Endothelial cell (in vitro differentiated cells): ENCODE measurements at regions not wholly inside any gene's neighbourhood (a gene's known extent, or its start where the extent isn't known, plus 50 kb on each side); places are given as distances from the start of the nearest gene placed in this dataset.

ENCODE experiments used
- DNase-seq: peaks from one replicate; pipeline ENCODE4 v3.0.0; 2021; ENCODE audit warnings: low spot score
- H3K27ac Mint-ChIP-seq: one replicate; pipeline ENCODE4 v1.8.0; 2021; ENCODE audit warnings: mixed read lengths, inconsistent platforms; ENCODE audit not compliant: unreplicated experiment
- H3K27me3 Mint-ChIP-seq: one replicate; pipeline ENCODE4 v1.8.0; 2021; ENCODE audit warnings: mild to moderate bottlenecking, moderate library complexity, mixed read lengths, inconsistent platforms; ENCODE audit not compliant: unreplicated experiment
- H3K36me3 Mint-ChIP-seq: one replicate; pipeline ENCODE4 v1.8.0; 2021; ENCODE audit warnings: mild to moderate bottlenecking, low read depth, mixed read lengths, inconsistent platforms; ENCODE audit not compliant: unreplicated experiment
- H3K4me1 Mint-ChIP-seq: one replicate; pipeline ENCODE4 v1.8.0; 2021; ENCODE audit warnings: mild to moderate bottlenecking, mixed read lengths, inconsistent platforms; ENCODE audit not compliant: unreplicated experiment
- H3K4me3 Mint-ChIP-seq: one replicate; pipeline ENCODE4 v1.8.0; 2021; ENCODE audit warnings: mild to moderate bottlenecking, mixed read lengths, inconsistent platforms; ENCODE audit not compliant: unreplicated experiment
- H3K9me3 Mint-ChIP-seq: one replicate; pipeline ENCODE4 v1.8.0; 2021; ENCODE audit warnings: mixed read lengths, inconsistent platforms; ENCODE audit not compliant: unreplicated experiment
- CTCF ChIP-seq: fragments of 200-600 bp; sonication (generic); IDR thresholded peaks from one replicate; pipeline ENCODE4 v1.5.0; 2021; ENCODE audit warnings: antibody characterized with exemption; ENCODE audit not compliant: unreplicated experiment

GRCh38 chr11:70678931-70679900 lies 280.9 kb downstream of the CTTN start:
- no peak for DNase-seq
- TF ChIP-seq CTCF: no peak
- Mint-ChIP-seq H3K27me3 (peaks cover 7% of the 10 kb centered on the region), H3K9me3 (no peaks in the 10 kb centered on the region), H3K4me1 (peaks cover 21% of the 10 kb centered on the region), H3K36me3 (no peaks in the 10 kb centered on the region), H3K27ac (no peak overlapping the region), H3K4me3 (no peak overlapping the region)

DNA sequence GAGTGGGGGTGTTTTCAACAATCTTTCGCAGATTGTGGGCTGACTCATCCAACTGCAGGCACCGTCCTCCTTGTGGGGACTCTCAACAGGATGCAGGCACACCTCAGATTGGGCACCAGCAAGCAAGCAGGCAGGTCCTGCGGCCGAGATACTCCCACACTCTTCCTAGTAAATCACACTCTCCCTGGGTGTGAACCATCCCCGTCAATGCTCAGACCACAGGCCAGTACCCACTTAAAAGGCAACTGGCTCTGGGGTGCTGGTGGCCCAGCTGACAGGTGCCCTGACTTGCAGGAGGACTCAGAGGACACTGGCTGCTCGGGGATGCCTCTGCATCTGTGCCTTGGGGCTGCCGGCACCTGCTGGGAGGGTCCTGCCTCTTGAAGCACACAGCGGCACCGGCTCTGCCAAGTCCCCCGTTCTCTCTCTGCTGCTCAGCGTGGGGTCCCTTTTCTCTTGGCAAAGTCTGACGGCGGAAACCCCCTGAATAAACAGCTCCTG lies 282.5 kb downstream of the CTTN start:
- Mint-ChIP-seq H3K27me3 (peaks cover 12% of the 10 kb centered on the region), H3K27ac (no peak overlapping the region), H3K4me1 (peaks cover 21% of the 10 kb centered on the region), H3K36me3 (no peaks in the 10 kb centered on the region), H3K4me3 (no peak overlapping the region), H3K9me3 (no peaks in the 10 kb centered on the region)
- TF ChIP-seq CTCF: no peak
- DNase-seq: no peak

DNA sequence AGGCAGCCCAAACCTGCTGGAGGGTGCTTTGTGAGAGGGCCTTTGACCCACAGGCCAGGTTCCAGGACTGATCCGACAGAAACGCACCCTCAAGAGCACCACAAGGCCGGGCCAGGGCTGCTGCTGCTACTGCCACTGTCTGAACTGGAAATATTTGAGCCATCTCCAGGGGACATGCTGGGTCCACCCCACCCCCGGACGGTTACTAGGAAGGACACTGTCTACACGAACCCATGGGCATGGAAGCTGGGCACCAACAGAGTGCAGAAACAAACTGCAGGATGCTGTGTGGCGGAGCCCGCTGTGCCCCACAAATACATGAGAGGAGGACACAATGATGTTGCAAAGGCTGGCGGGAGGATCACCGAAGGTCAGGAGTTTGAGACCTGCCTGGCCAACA lies 283.7 kb downstream of the CTTN start:
- Mint-ChIP-seq H3K4me3 (no peak overlapping the region), H3K4me1 (peaks cover 16% of the 10 kb centered on the region), H3K9me3 (no peaks in the 10 kb centered on the region), H3K27ac (no peak overlapping the region), H3K36me3 (no peaks in the 10 kb centered on the region), H3K27me3 (peaks cover 9% of the 10 kb centered on the region)
- no peak for DNase-seq
- TF ChIP-seq CTCF: no peak

DNA sequence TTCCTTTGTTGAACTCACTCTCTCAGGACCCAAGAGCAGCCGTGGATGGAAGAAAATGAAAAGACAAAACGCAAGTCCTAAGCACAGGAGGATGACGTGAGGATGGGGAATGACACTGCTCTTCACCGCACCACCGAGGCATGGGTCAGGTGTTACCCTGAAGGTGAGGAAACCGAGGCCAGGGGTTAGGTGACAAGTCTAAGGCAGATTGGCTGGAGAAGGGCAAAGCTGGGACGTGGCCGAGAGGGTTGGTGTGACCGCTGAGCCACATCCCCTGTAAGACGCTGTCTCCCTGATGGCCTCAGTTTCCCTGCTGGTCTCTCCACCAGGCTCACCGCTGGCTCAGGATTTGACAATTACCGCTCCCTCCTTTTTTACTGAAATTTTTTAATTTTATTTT lies 284.4 kb downstream of the CTTN start:
- no peaks in the 10 kb centered on the region for H3K9me3 Mint-ChIP-seq
- no peak overlapping the region for H3K4me3 Mint-ChIP-seq
- no peak overlapping the region for H3K27ac Mint-ChIP-seq
- no peak for TF ChIP-seq CTCF
- H3K4me1 Mint-ChIP-seq: peaks cover 10% of the 10 kb centered on the region
- H3K36me3 Mint-ChIP-seq: no peaks in the 10 kb centered on the region
- H3K27me3 Mint-ChIP-seq: peaks cover 9% of the 10 kb centered on the region
- DNase-seq: no peak

- Mint-ChIP-seq H3K27me3 (peaks cover 7% of the 10 kb centered on the region), H3K27ac (no peak overlapping the region), H3K4me3 (no peak overlapping the region), H3K4me1 (peaks cover 2% of the 10 kb centered on the region), H3K9me3 (no peaks in the 10 kb centered on the region), H3K36me3 (no peaks in the 10 kb centered on the region)
- no peak for TF ChIP-seq CTCF
- no peak for DNase-seq
These were observed 289.4 kb downstream of the CTTN start for GRCh38 chr11:70687716-70688115.
